SK-N-SH (cell line): ENCODE measurements at regions not wholly inside any gene's neighbourhood (a gene's known extent, or its start where the extent isn't known, plus 50 kb on each side); places are given as distances from the start of the nearest gene placed in this dataset.

Source experiments
- CTCF ChIA-PET: fragments of 300-600, 350-600 bp; formaldehyde crosslinking; extraction: SDS; loops from one replicate; lab custom pipeline; 2021; lab: Yijun Ruan, JAX
- POLR2A ChIA-PET: fragments of 350-600 bp; sonication (Branson Sonifier 250); formaldehyde crosslinking; extraction: SDS; loops from one replicate; lab custom pipeline; 2020; ENCODE audit warnings: antibody characterized with exemption, inconsistent platforms; lab: Yijun Ruan, JAX
- DNase-seq: peaks from one replicate; pipeline ENCODE4 v3.0.0; 2012
- H2AFZ ChIP-seq: fragments of 200-600 bp; sonication (generic); 2 replicates; pipeline ENCODE4 v1.8.1; 2016; ENCODE audit warnings: antibody characterized with exemption, mild to moderate bottlenecking, low read depth
- H3F3A ChIP-seq: fragments of 200-600 bp; sonication (generic); replicated peaks from 2 replicates; pipeline ENCODE3; 2016; ENCODE audit warnings: antibody characterized with exemption, mild to moderate bottlenecking; ENCODE audit not compliant: insufficient read depth
- H3K27ac ChIP-seq, 2 experiments: fragments of 200-500 bp in 1 of 2; fragments of 200-600 bp in 1 of 2; sonication (Bioruptor generic) in 1 of 2; sonication (generic), shearing (Covaris generic) in 1 of 2; 2 replicates each; pipeline versions ENCODE4 v1.5.1 to v1.6.1; 2014 to 2016; ENCODE audit warnings: low read depth in 2 of 2, inconsistent platforms in 1 of 2, low read length in 1 of 2, mild to moderate bottlenecking in 1 of 2, mixed read lengths in 1 of 2
- H3K27me3 ChIP-seq: fragments of 200-600 bp; sonication (generic), shearing (Covaris generic); 2 replicates; pipeline ENCODE4 v1.6.1; 2016; ENCODE audit warnings: mixed run types; ENCODE audit not compliant: insufficient read depth
- H3K36me3 ChIP-seq, 2 experiments: fragments of 200-500 bp in 1 of 2; fragments of 200-600 bp in 1 of 2; sonication (Bioruptor generic) in 1 of 2; sonication (generic) in 1 of 2; replicated peaks in 1 of 2; 2 replicates each; pipeline versions ENCODE3 to v1.5.1; 2014 to 2016; ENCODE audit warnings: low read length in 1 of 2, mild to moderate bottlenecking in 1 of 2; ENCODE audit not compliant: insufficient read depth in 2 of 2, control insufficient read depth in 1 of 2
- H3K4me1 ChIP-seq, 2 experiments: fragments of 200-500 bp in 1 of 2; fragments of 200-600 bp in 1 of 2; sonication (Bioruptor generic) in 1 of 2; sonication (generic), shearing (Covaris generic) in 1 of 2; 2 replicates each; pipeline versions ENCODE4 v1.5.1 to v1.6.1; 2014 to 2016; ENCODE audit warnings: low read depth in 1 of 2, low read length in 1 of 2, mixed run types in 1 of 2; ENCODE audit not compliant: insufficient read depth in 2 of 2, control insufficient read depth in 1 of 2
- H3K4me2 ChIP-seq: fragments of 200-600 bp; sonication (generic), shearing (Covaris generic); 2 replicates; pipeline ENCODE4 v1.6.1; 2017; ENCODE audit warnings: mixed run types
- H3K4me3 ChIP-seq, 2 experiments: fragments of 200-500 bp in 1 of 2; fragments of 200-600 bp in 1 of 2; sonication (Bioruptor generic) in 1 of 2; sonication (generic), shearing (Covaris generic) in 1 of 2; 2 replicates each; pipeline versions ENCODE4 v1.5.1 to v1.8.1; 2014 to 2016; ENCODE audit warnings: low read depth in 2 of 2, inconsistent platforms in 1 of 2, low read length in 1 of 2, mild to moderate bottlenecking in 1 of 2, mixed read lengths in 1 of 2, moderate library complexity in 1 of 2
- H3K79me2 ChIP-seq: fragments of 200-600 bp; sonication (generic); 2 replicates; pipeline ENCODE4 v1.8.1; 2017; ENCODE audit warnings: mild to moderate bottlenecking; ENCODE audit not compliant: insufficient read depth
- H3K9ac ChIP-seq: fragments of 200-600 bp; sonication (generic); 2 replicates; pipeline ENCODE4 v1.6.1; 2017; ENCODE audit warnings: mixed run types
- H3K9me2 ChIP-seq: fragments of 200-600 bp; sonication (generic); 2 replicates; pipeline ENCODE4 v1.6.1; 2017; ENCODE audit warnings: mixed run types
- H3K9me3 ChIP-seq: fragments of 200-600 bp; sonication (generic); 2 replicates; pipeline ENCODE4 v1.6.1; 2017; ENCODE audit warnings: mixed run types, mild to moderate bottlenecking, moderate library complexity
- H4K20me1 ChIP-seq: fragments of 200-600 bp; sonication (generic); 2 replicates; pipeline ENCODE4 v1.6.1; 2017; ENCODE audit warnings: mild to moderate bottlenecking, mixed run types; ENCODE audit not compliant: insufficient read depth
- CHD2 ChIP-seq: fragments of 150-350 bp; IDR thresholded peaks from 2 replicates; pipeline ENCODE4 v1.6.1; 2018; ENCODE audit warnings: low read length; ENCODE audit not compliant: partially characterized antibody
- CTCF ChIP-seq: fragments of 200-600 bp; sonication (generic); IDR thresholded peaks from 2 replicates; pipeline ENCODE4 v1.6.1; 2017; ENCODE audit warnings: antibody characterized with exemption, mild to moderate bottlenecking, moderate library complexity
- EP300 ChIP-seq, 2 experiments: IDR thresholded peaks; 2 replicates each; pipeline versions ENCODE4 v1.4.0 to v1.6.1; 2012; ENCODE audit warnings: borderline replicate concordance in 1 of 2, low read depth in 1 of 2, low read length in 1 of 2
- EZH2phosphoT487 ChIP-seq: fragments of 200-600 bp; sonication (generic); IDR thresholded peaks from 2 replicates; pipeline ENCODE4 v1.6.1; 2017; ENCODE audit warnings: low read depth, mixed run types, mild to moderate bottlenecking, antibody characterized with exemption, moderate library complexity, borderline replicate concordance
- GATA2 ChIP-seq: sonication (generic); formaldehyde crosslinking; IDR thresholded peaks from 2 replicates; pipeline ENCODE4 v1.5.0; 2020; ENCODE audit warnings: mild to moderate bottlenecking, missing genetic modification reagents
- IRF3 ChIP-seq: fragments of 150-350 bp; IDR thresholded peaks from 2 replicates; pipeline ENCODE4 v1.6.1; 2016; ENCODE audit warnings: mild to moderate bottlenecking, low read depth, low read length
- JUND ChIP-seq: IDR thresholded peaks from 2 replicates; pipeline ENCODE4 v1.4.0; 2012
- MAX ChIP-seq: IDR thresholded peaks from 2 replicates; pipeline ENCODE4 v1.4.0; 2012; ENCODE audit warnings: low read depth
- NFIC ChIP-seq: IDR thresholded peaks from 2 replicates; pipeline ENCODE4 v1.4.0; 2012; ENCODE audit warnings: borderline replicate concordance
- PBX3 ChIP-seq: IDR thresholded peaks from 2 replicates; pipeline ENCODE4; 2012
- POLR2AphosphoS5 ChIP-seq: IDR thresholded peaks from 2 replicates; pipeline ENCODE4 v1.6.1; 2012; ENCODE audit warnings: low read depth, low read length
- RCOR1 ChIP-seq: fragments of 150-350 bp; IDR thresholded peaks from 2 replicates; pipeline ENCODE4 v1.6.1; 2017; ENCODE audit warnings: antibody characterized with exemption, low read length
- REST ChIP-seq: IDR thresholded peaks from 2 replicates; pipeline ENCODE4 v1.6.1; 2012; ENCODE audit warnings: mild to moderate bottlenecking, low read depth, low read length, moderate library complexity
- RXRA ChIP-seq: IDR thresholded peaks from 2 replicates; pipeline ENCODE4 v1.4.0; 2012; ENCODE audit warnings: low read depth, mild to moderate bottlenecking, borderline replicate concordance
- SIN3A ChIP-seq: IDR thresholded peaks from 2 replicates; pipeline ENCODE4 v1.6.1; 2012; ENCODE audit warnings: low read depth, mild to moderate bottlenecking, low read length, moderate library complexity, borderline replicate concordance
- TAF1 ChIP-seq: IDR thresholded peaks from 2 replicates; pipeline ENCODE4 v1.6.1; 2012; ENCODE audit warnings: low read depth, mild to moderate bottlenecking, low read length, moderate library complexity, borderline replicate concordance
- USF1 ChIP-seq: IDR thresholded peaks from 2 replicates; pipeline ENCODE4 v1.4.0; 2012; ENCODE audit warnings: low read depth, borderline replicate concordance
- USF2 ChIP-seq: fragments of 150-350 bp; IDR thresholded peaks from 2 replicates; pipeline ENCODE4 v1.6.1; 2017; ENCODE audit warnings: antibody characterized with exemption, low read length, low read depth, borderline replicate concordance
- YY1 ChIP-seq: IDR thresholded peaks from 2 replicates; pipeline ENCODE4 v1.4.0; 2012; ENCODE audit warnings: low read depth, mild to moderate bottlenecking
- WGBS: methylation state at CpG from one replicate; pipeline ENCODE4 v1.1.6; 2017; ENCODE audit warnings: low lambda C conversion rate; 5-methylcytosine and 5-hydroxymethylcytosine counted together

- TF ChIP-seq TAF1 (no peak), JUND (no peak), RCOR1 (no peak), GATA2 (no peak), USF1 (no peak), PBX3 (no peak), MAX (no peak), EP300 (IDR thresholded peaks at IDR 0.05; ENCODE audit: borderline replicate concordance in 1 of 2, low read depth in 1 of 2, low read length in 1 of 2) (no peak), CTCF (no peak), REST (no peak), SIN3A (no peak), USF2 (no peak), CHD2 (no peak), NFIC (no peak), RXRA (no peak), POLR2AphosphoS5 (no peak), YY1 (no peak), IRF3 (no peak), EZH2phosphoT487 (no peak)
- POLR2A ChIA-PET, result no interaction called here
- no peak overlapping the region for H3K9ac ChIP-seq
- no peaks in the 10 kb centered on the region for H3K9me2 ChIP-seq
- no peaks in the 10 kb centered on the region; the same call in 1 of the 2 replicates for H3K27me3 ChIP-seq
- no peaks in the 10 kb centered on the region for H3K36me3 ChIP-seq
- DNase-seq, result no peak
- no peak overlapping the region for H2AFZ ChIP-seq
- H3K4me3 ChIP-seq, result no peak overlapping the region
- WGBS, result 52% methylated on average over 2 of the region's 2 CpGs
- H3K9me3 ChIP-seq, result no peaks in the 10 kb centered on the region
- no peak overlapping the region for H3K4me2 ChIP-seq
- H3K4me1 ChIP-seq, result no peaks in the 10 kb centered on the region
- H3K27ac ChIP-seq, result no peak overlapping the region
- H3K79me2 ChIP-seq, result no peaks in the 10 kb centered on the region
- H3F3A ChIP-seq, result no peaks in the 10 kb centered on the region
- CTCF ChIA-PET, result interaction anchor here (1.6 kb wide), 1 partner anchor 81 kb away, joined by 5 read pairs; no protein-coding TSS in a partner anchor
- no peaks in the 10 kb centered on the region for H4K20me1 ChIP-seq
Observed at GRCh38 chr6:21507811-21508210, 85.7 kb upstream of the SOX4 start.
